ENCODE measurements at regions not wholly inside any gene's neighbourhood (a gene's known extent, or its start where the extent isn't known, plus 50 kb on each side); places are given as distances from the start of the nearest gene placed in this dataset.
"Not testable (repeated sequence)": the region's sequence is repeated elsewhere in the genome, so short reads cannot be mapped to it uniquely, and the experiment has no call there.

GRCh38 chrX:56130436-56130835, 101.7 kb upstream of the KLF8 start:
- DNase-seq = no peak

- DNase-seq = not testable (repeated sequence)
Measured at GRCh38 chrX:56164135-56164534, 68.0 kb upstream of the KLF8 start.
